H1 (cell line): ENCODE measurements at regions not wholly inside any gene's neighbourhood (a gene's known extent, or its start where the extent isn't known, plus 50 kb on each side); places are given as distances from the start of the nearest gene placed in this dataset.

Experiments used
- CEBPB ChIP-seq: IDR thresholded peaks from 2 replicates; pipeline ENCODE4 v1.6.1; 2012; ENCODE audit warnings: low read depth, low read length
- CTCF ChIP-seq, 3 experiments: IDR thresholded peaks; 1 replicate in 2 of 3; 2 replicates in 1 of 3; pipeline versions ENCODE4 v1.5.1 to v1.6.1; 2011; ENCODE audit warnings: low read length in 3 of 3, mild to moderate bottlenecking in 3 of 3, inconsistent platforms in 2 of 3, low read depth in 1 of 3, moderate library complexity in 1 of 3; ENCODE audit not compliant: insufficient read depth in 1 of 3; ENCODE audit errors: control extremely low read depth in 1 of 3

GRCh38 chr16:63092736-63093135, 1056.5 kb upstream of the CDH8 start:
- TF ChIP-seq CTCF (IDR thresholded peaks at IDR 0.05; ENCODE audit: control extremely low read depth in 1 of 3, insufficient read depth in 1 of 3, low read depth in 1 of 3, low read length in 3 of 3) (no peak), CEBPB (no peak)
